Activated CD4-positive, alpha-beta T cell treated with anti-CD3 and anti-CD28 coated beads, Interleukin-2, amount 10 ng/mL, durations not matched to agents 7 days and 5 days (primary cell): ENCODE measurements at regions not wholly inside any gene's neighbourhood (a gene's known extent, or its start where the extent isn't known, plus 50 kb on each side); places are given as distances from the start of the nearest gene placed in this dataset.
"Not testable (repeated sequence)": the region's sequence is repeated elsewhere in the genome, so short reads cannot be mapped to it uniquely, and the experiment has no call there.

Experiments
- CTCF ChIA-PET: fragments of 350-600 bp; sonication (Branson Sonifier 250); formaldehyde crosslinking; loops from one replicate; lab custom pipeline; 2021; ENCODE audit warnings: antibody characterized with exemption; lab: Charles Lee
- POLR2A ChIA-PET: fragments of 350-600 bp; sonication (Branson Sonifier 250); formaldehyde crosslinking; loops from one replicate; lab custom pipeline; 2021; ENCODE audit warnings: antibody characterized with exemption; lab: Charles Lee
- DNase-seq: peaks from one replicate; pipeline ENCODE4 v3.0.0-alpha.2; 2020
- H3K27ac Mint-ChIP-seq: one replicate; pipeline ENCODE4 v1.8.0; 2021; ENCODE audit warnings: mild to moderate bottlenecking, moderate library complexity, mixed read lengths
- H3K27me3 Mint-ChIP-seq: one replicate; pipeline ENCODE4 v1.8.0; 2021; ENCODE audit warnings: mixed read lengths
- H3K36me3 Mint-ChIP-seq: one replicate; pipeline ENCODE4 v1.8.0; 2021; ENCODE audit warnings: low read depth, mixed read lengths
- H3K4me1 Mint-ChIP-seq: one replicate; pipeline ENCODE4 v1.8.0; 2021; ENCODE audit warnings: mixed read lengths
- H3K4me3 Mint-ChIP-seq: one replicate; pipeline ENCODE4 v1.8.0; 2021; ENCODE audit warnings: mild to moderate bottlenecking, moderate library complexity, mixed read lengths
- H3K9me3 Mint-ChIP-seq: one replicate; pipeline ENCODE4 v1.8.0; 2021; ENCODE audit warnings: mixed read lengths

- Mint-ChIP-seq H3K9me3 (peaks cover 10% of the 10 kb centered on the region), H3K4me1 (no peaks in the 10 kb centered on the region), H3K27ac (no peak overlapping the region), H3K4me3 (no peak overlapping the region), H3K27me3 (no peaks in the 10 kb centered on the region), H3K36me3 (no peaks in the 10 kb centered on the region)
- ChIA-PET CTCF (no interaction called here), POLR2A (no interaction called here)
- DNase-seq = no peak
Measured at GRCh38 chr5:17373814-17374556, 124.0 kb upstream of the TAF11L2 start.

- H3K36me3 Mint-ChIP-seq = no peaks in the 10 kb centered on the region
- POLR2A ChIA-PET = no interaction called here
- CTCF ChIA-PET = no interaction called here
Measured at GRCh38 chr5:17374973-17375742, 122.9 kb upstream of the TAF11L2 start.

GRCh38 chr5:17375886-17376285 lies 122.1 kb upstream of the TAF11L2 start:
- H3K36me3 Mint-ChIP-seq, DNase-seq, POLR2A ChIA-PET, H3K4me3 Mint-ChIP-seq, H3K27me3 Mint-ChIP-seq, H3K9me3 Mint-ChIP-seq, H3K4me1 Mint-ChIP-seq, H3K27ac Mint-ChIP-seq, CTCF ChIA-PET: not testable (repeated sequence)

More at GRCh38 chr5:17374973-17375742, 122.9 kb upstream of the TAF11L2 start:
- no peak for DNase-seq
- Mint-ChIP-seq H3K4me3 (no peak overlapping the region), H3K27me3 (no peaks in the 10 kb centered on the region), H3K4me1 (no peaks in the 10 kb centered on the region), H3K27ac (no peak overlapping the region), H3K9me3 (peaks cover 9% of the 10 kb centered on the region)

GRCh38 chr5:17378346-17378997 lies 119.6 kb upstream of the TAF11L2 start:
- H3K27ac Mint-ChIP-seq = no peak overlapping the region
- POLR2A ChIA-PET = no interaction called here
- no peak for DNase-seq
- no peaks in the 10 kb centered on the region for H3K4me1 Mint-ChIP-seq
- H3K4me3 Mint-ChIP-seq = no peak overlapping the region
- CTCF ChIA-PET = interaction anchor here (1.0 kb wide), 1 partner anchor 21 kb away, joined by 3 read pairs; no protein-coding TSS in a partner anchor
- peaks cover 5% of the 10 kb centered on the region for H3K9me3 Mint-ChIP-seq
- no peaks in the 10 kb centered on the region for H3K36me3 Mint-ChIP-seq
- no peaks in the 10 kb centered on the region for H3K27me3 Mint-ChIP-seq

- H3K4me1 Mint-ChIP-seq = no peaks in the 10 kb centered on the region
- H3K36me3 Mint-ChIP-seq = no peaks in the 10 kb centered on the region
- peaks cover 7% of the 10 kb centered on the region for H3K9me3 Mint-ChIP-seq
- POLR2A ChIA-PET = no interaction called here
- H3K27me3 Mint-ChIP-seq = no peaks in the 10 kb centered on the region
- no peak for DNase-seq
- H3K4me3 Mint-ChIP-seq = no peak overlapping the region
- CTCF ChIA-PET = interaction anchor here (0.6 to 1.0 kb wide), 3 partner anchors 13 to 1079 kb away, joined by 3 to 4 read pairs (median 3); no protein-coding TSS in a partner anchor
- no peak overlapping the region for H3K27ac Mint-ChIP-seq
Measured at GRCh38 chr5:17379100-17379951, 118.7 kb upstream of the TAF11L2 start.

GRCh38 chr5:17381932-17382331 lies 116.1 kb upstream of the TAF11L2 start:
- Mint-ChIP-seq H3K27me3 (no peaks in the 10 kb centered on the region), H3K4me3 (no peak overlapping the region), H3K9me3 (peaks cover 4% of the 10 kb centered on the region), H3K36me3 (no peaks in the 10 kb centered on the region), H3K4me1 (no peaks in the 10 kb centered on the region), H3K27ac (no peak overlapping the region)
- ChIA-PET POLR2A (no interaction called here), CTCF (no interaction called here)
- DNase-seq = no peak

- no peak overlapping the region for H3K27ac Mint-ChIP-seq
Measured at GRCh38 chr5:17383526-17383925, 114.5 kb upstream of the TAF11L2 start.

GRCh38 chr5:17384181-17384580 lies 113.8 kb upstream of the TAF11L2 start:
- POLR2A ChIA-PET = no interaction called here
- CTCF ChIA-PET = no interaction called here
- DNase-seq = no peak

More at GRCh38 chr5:17383526-17383925, 114.5 kb upstream of the TAF11L2 start:
- H3K9me3 Mint-ChIP-seq = peaks cover 4% of the 10 kb centered on the region
- no peaks in the 10 kb centered on the region for H3K4me1 Mint-ChIP-seq
- no peak for DNase-seq
- CTCF ChIA-PET = no interaction called here
- no peak overlapping the region for H3K4me3 Mint-ChIP-seq
- H3K36me3 Mint-ChIP-seq = no peaks in the 10 kb centered on the region
- H3K27me3 Mint-ChIP-seq = no peaks in the 10 kb centered on the region
- POLR2A ChIA-PET = no interaction called here

GRCh38 chr5:17388717-17389116 lies 109.3 kb upstream of the TAF11L2 start:
- no peak for DNase-seq
- Mint-ChIP-seq H3K27ac (no peak overlapping the region), H3K27me3 (no peaks in the 10 kb centered on the region), H3K36me3 (no peaks in the 10 kb centered on the region), H3K4me1 (no peaks in the 10 kb centered on the region), H3K9me3 (peaks cover 2% of the 10 kb centered on the region), H3K4me3 (no peak overlapping the region)
- CTCF ChIA-PET = no interaction called here
- POLR2A ChIA-PET = no interaction called here

More at GRCh38 chr5:17384181-17384580, 113.8 kb upstream of the TAF11L2 start:
- no peak overlapping the region for H3K27ac Mint-ChIP-seq
- H3K4me3 Mint-ChIP-seq = no peak overlapping the region
- no peaks in the 10 kb centered on the region for H3K27me3 Mint-ChIP-seq
- no peaks in the 10 kb centered on the region for H3K36me3 Mint-ChIP-seq
- peaks cover 4% of the 10 kb centered on the region for H3K9me3 Mint-ChIP-seq
- no peaks in the 10 kb centered on the region for H3K4me1 Mint-ChIP-seq

GRCh38 chr5:17394086-17394485 lies 103.9 kb upstream of the TAF11L2 start:
- no peaks in the 10 kb centered on the region for H3K36me3 Mint-ChIP-seq
- no peaks in the 10 kb centered on the region for H3K4me1 Mint-ChIP-seq
- DNase-seq = no peak
- H3K4me3 Mint-ChIP-seq = no peak overlapping the region
- CTCF ChIA-PET = no interaction called here
- H3K9me3 Mint-ChIP-seq = peaks cover 10% of the 10 kb centered on the region
- no peak overlapping the region for H3K27ac Mint-ChIP-seq
- H3K27me3 Mint-ChIP-seq = no peaks in the 10 kb centered on the region
- POLR2A ChIA-PET = no interaction called here

GRCh38 chr5:17395106-17395880 lies 102.7 kb upstream of the TAF11L2 start:
- Mint-ChIP-seq H3K4me1 (no peaks in the 10 kb centered on the region), H3K27me3 (no peaks in the 10 kb centered on the region), H3K27ac (no peak overlapping the region), H3K36me3 (no peaks in the 10 kb centered on the region), H3K4me3 (no peak overlapping the region), H3K9me3 (peaks cover 10% of the 10 kb centered on the region)
- CTCF ChIA-PET = no interaction called here
- POLR2A ChIA-PET = no interaction called here
- no peak for DNase-seq

GRCh38 chr5:17396247-17396646 lies 101.8 kb upstream of the TAF11L2 start:
- CTCF ChIA-PET = no interaction called here
- Mint-ChIP-seq H3K4me3 (no peak overlapping the region), H3K27me3 (no peaks in the 10 kb centered on the region), H3K9me3 (peaks cover 10% of the 10 kb centered on the region), H3K27ac (no peak overlapping the region), H3K4me1 (no peaks in the 10 kb centered on the region), H3K36me3 (no peaks in the 10 kb centered on the region)
- POLR2A ChIA-PET = no interaction called here
- DNase-seq = no peak
